Aorta (tissue), 5 donors: ENCODE measurements at regions not wholly inside any gene's neighbourhood (a gene's known extent, or its start where the extent isn't known, plus 50 kb on each side); places are given as distances from the start of the nearest gene placed in this dataset.

Source experiments
- ATAC-seq: fragments of 200-7000 bp; cut with Tn5 transposase; one replicate; pipeline ENCODE4 v1.9.1; 2022; ENCODE audit warnings: moderate library complexity; ENCODE audit not compliant: low FRiP score
- DNase-seq, 2 donors: peaks; one replicate each; pipeline ENCODE4 v3.0.0-alpha.2; 2020
- H3K27ac ChIP-seq, 2 donors: one replicate each; pipeline ENCODE4 v1.5.1; 2013; ENCODE audit warnings: low read length in 2 of 2, mild to moderate bottlenecking in 2 of 2, moderate library complexity in 2 of 2, control low read depth in 1 of 2, inconsistent platforms in 1 of 2, low read depth in 1 of 2
- H3K27me3 ChIP-seq, 2 donors: one replicate each; pipeline ENCODE4 v1.6.1; 2013; ENCODE audit warnings: control low read depth in 1 of 2, low read length in 1 of 2, mild to moderate bottlenecking in 1 of 2, moderate library complexity in 1 of 2; ENCODE audit not compliant: insufficient read depth in 2 of 2, control insufficient read depth in 1 of 2
- H3K36me3 ChIP-seq, 2 donors: one replicate each; pipeline ENCODE4 v1.6.1; 2013; ENCODE audit warnings: control low read depth in 1 of 2, low read length in 1 of 2, mild to moderate bottlenecking in 1 of 2; ENCODE audit not compliant: insufficient read depth in 2 of 2, control insufficient read depth in 1 of 2
- H3K4me1 ChIP-seq, 2 donors: one replicate each; pipeline ENCODE4 v1.6.1; 2013; ENCODE audit warnings: low read length in 2 of 2, control low read depth in 1 of 2, mild to moderate bottlenecking in 1 of 2, moderate library complexity in 1 of 2; ENCODE audit not compliant: insufficient read depth in 2 of 2, control insufficient read depth in 1 of 2
- H3K4me3 ChIP-seq, 2 donors: one replicate each; pipeline ENCODE4 v1.5.1; 2013; ENCODE audit warnings: low read length in 2 of 2, control low read depth in 1 of 2, mild to moderate bottlenecking in 1 of 2
- H3K9me3 ChIP-seq: one replicate; pipeline ENCODE4 v1.6.1; 2013; ENCODE audit warnings: mild to moderate bottlenecking, low read length; ENCODE audit not compliant: control insufficient read depth
- WGBS, 2 donors: extraction: QIAGEN DNeasy Blood & Tissue Kit; methylation state at CpG; one replicate each; pipeline ENCODE4 v1.1.7; 2013; 5-methylcytosine and 5-hydroxymethylcytosine counted together
- intact Hi-C, 2 donors: fragments of 100-400 bp; cut with DNase I; formaldehyde crosslinking; loops; one replicate each; pipeline versions ENCODE4 v1.14.2 to v1.15.0; 2022
- donor health status: healthy with polysubstance abuse.
- donor health status: Bipolar disorder and iron deficiency.
- donor health status: DM: no; HTN: no; CAD: no.
- donor health status: DM: no; HTN: no; CAD: no.
- donor health status: DM: yes; HTN: yes; CAD: no.

- 75 to 88% methylated on average over 1 of the region's 1 CpG for WGBS, 2 donors
- DNase-seq, result no peak
- peaks cover 3% of the 10 kb centered on the region for H3K9me3 ChIP-seq
- no peak overlapping the region for H3K27ac ChIP-seq
- ATAC-seq, result no peak
- no peaks in the 10 kb centered on the region for H3K36me3 ChIP-seq
- no peaks in the 10 kb centered on the region for H3K27me3 ChIP-seq
- no peaks in the 10 kb centered on the region for H3K4me1 ChIP-seq
- no peak overlapping the region for H3K4me3 ChIP-seq
- intact Hi-C loops, result no loop called here
Observed at GRCh38 chr2:11033114-11033513, 121.4 kb downstream of the KCNF1 start.

- no peak overlapping the region for H3K4me3 ChIP-seq
- ATAC-seq, result no peak
- H3K4me1 ChIP-seq, result no peaks in the 10 kb centered on the region
- H3K27me3 ChIP-seq, result no peaks in the 10 kb centered on the region
- no peaks in the 10 kb centered on the region for H3K36me3 ChIP-seq
- no peak overlapping the region for H3K27ac ChIP-seq
- no peak for DNase-seq
- H3K9me3 ChIP-seq, result peaks cover 4% of the 10 kb centered on the region
- 86 to 89% methylated on average over 1 of the region's 1 CpG for WGBS, 2 donors
- intact Hi-C loops, result no loop called here
Observed at GRCh38 chr2:11038641-11039040, 116.6 kb upstream of the SLC66A3 start.

- Histone ChIP-seq H3K4me1 (no peaks in the 10 kb centered on the region), H3K36me3 (no peaks in the 10 kb centered on the region), H3K9me3 (peaks cover 4% of the 10 kb centered on the region), H3K4me3 (no peak overlapping the region), H3K27ac (no peak overlapping the region), H3K27me3 (no peaks in the 10 kb centered on the region)
- WGBS, 2 donors, result 72 to 81% methylated on average over 1 of the region's 1 CpG
- no peak for ATAC-seq
- no peak for DNase-seq
- intact Hi-C loops, result no loop called here
Observed at GRCh38 chr2:11040992-11041391, 114.3 kb upstream of the SLC66A3 start.

DNA sequence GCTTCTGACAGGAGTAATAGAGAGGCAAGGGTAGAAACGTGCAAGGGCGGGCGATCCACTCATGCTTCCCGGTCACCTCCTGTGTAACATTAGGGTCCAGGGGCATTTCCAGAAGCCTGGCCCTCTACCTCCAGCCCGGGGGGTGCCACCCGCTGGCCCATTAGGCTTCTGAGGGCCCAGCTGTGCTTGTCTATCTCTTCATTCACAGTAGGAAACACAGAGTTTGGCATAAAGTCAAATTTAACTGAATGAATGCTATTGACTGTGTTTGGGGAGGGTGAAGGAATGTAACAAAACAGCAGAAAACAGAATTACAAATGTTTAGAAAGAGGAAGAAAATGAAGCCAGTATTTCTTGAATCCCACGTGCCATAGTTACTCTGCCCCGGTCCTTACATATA is 112.4 kb upstream of the SLC66A3 start:
- WGBS, 2 donors, result 65 to 69% methylated on average over 8 of the region's 8 CpGs
- ATAC-seq (no peak), DNase-seq (no peak)
- Histone ChIP-seq H3K27ac (no peak overlapping the region), H3K9me3 (peaks cover 4% of the 10 kb centered on the region), H3K4me1 (no peaks in the 10 kb centered on the region), H3K4me3 (no peak overlapping the region), H3K27me3 (no peaks in the 10 kb centered on the region), H3K36me3 (no peaks in the 10 kb centered on the region)
- intact Hi-C loops, result no loop called here

DNA sequence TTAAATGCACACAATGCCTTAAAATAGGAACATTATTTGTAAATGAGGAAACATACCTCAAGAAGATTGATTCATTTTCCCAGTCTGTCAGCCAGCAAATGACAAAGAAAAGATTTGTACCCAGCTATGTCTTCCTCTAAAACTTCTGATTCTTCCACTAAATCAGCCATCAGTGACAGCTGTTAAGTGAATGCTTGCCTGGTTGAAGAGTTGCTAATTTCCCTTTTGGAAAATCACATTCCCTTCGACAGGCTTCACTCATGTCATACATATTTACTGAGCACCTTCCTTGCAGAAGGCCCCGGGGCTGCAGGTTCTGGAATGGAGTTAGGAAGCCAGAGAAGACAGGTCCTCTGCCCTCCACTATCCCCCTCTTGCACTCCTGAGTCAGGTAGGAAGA is 112.0 kb upstream of the SLC66A3 start:
- no peak overlapping the region for H3K27ac ChIP-seq
- H3K27me3 ChIP-seq, result no peaks in the 10 kb centered on the region
- no peak overlapping the region for H3K4me3 ChIP-seq
- H3K4me1 ChIP-seq, result no peaks in the 10 kb centered on the region
- intact Hi-C loops, result no loop called here
- H3K36me3 ChIP-seq, result no peaks in the 10 kb centered on the region
- 39 to 56% methylated on average over 2 of the region's 2 CpGs for WGBS, 2 donors
- no peak for DNase-seq
- ATAC-seq, result no peak
- H3K9me3 ChIP-seq, result peaks cover 4% of the 10 kb centered on the region

- Histone ChIP-seq H3K9me3 (peaks cover 4% of the 10 kb centered on the region), H3K36me3 (no peaks in the 10 kb centered on the region), H3K27me3 (no peaks in the 10 kb centered on the region), H3K4me1 (no peaks in the 10 kb centered on the region), H3K4me3 (no peak overlapping the region), H3K27ac (no peak overlapping the region)
- ATAC-seq (no peak), DNase-seq (no peak)
- WGBS, 2 donors, result 75 to 91% methylated on average over 6 of the region's 6 CpGs
- intact Hi-C loops, result no loop called here
Observed at GRCh38 chr2:11044201-11044600, 111.1 kb upstream of the SLC66A3 start.

DNA sequence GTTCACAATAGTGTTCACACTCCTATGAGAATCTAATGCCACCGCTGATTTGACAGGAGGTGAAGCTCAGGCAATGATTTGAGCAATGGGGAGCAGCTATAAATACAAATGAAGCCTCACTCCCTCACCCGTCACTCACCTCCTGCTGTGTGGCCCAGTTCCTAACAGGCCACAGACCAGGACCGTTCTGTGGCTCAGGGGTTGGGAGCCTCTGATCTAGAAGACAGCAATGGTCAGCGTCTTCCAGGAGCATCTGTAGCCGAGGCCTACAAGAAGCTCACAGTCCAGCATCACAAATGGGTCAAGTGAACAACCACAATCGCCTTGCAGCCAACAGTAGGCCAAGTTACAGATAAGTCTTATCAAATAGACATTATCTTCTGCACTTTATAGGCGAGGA is 110.0 kb upstream of the SLC66A3 start:
- no peaks in the 10 kb centered on the region for H3K36me3 ChIP-seq
- DNase-seq (no peak), ATAC-seq (no peak)
- intact Hi-C loops, result no loop called here
- 87% methylated on average over 7 of the region's 7 CpGs for WGBS, 2 donors
- H3K9me3 ChIP-seq, result peaks cover 1% of the 10 kb centered on the region
- no peaks in the 10 kb centered on the region for H3K27me3 ChIP-seq
- no peak overlapping the region for H3K27ac ChIP-seq
- H3K4me1 ChIP-seq, result no peaks in the 10 kb centered on the region
- H3K4me3 ChIP-seq, result no peak overlapping the region

DNA sequence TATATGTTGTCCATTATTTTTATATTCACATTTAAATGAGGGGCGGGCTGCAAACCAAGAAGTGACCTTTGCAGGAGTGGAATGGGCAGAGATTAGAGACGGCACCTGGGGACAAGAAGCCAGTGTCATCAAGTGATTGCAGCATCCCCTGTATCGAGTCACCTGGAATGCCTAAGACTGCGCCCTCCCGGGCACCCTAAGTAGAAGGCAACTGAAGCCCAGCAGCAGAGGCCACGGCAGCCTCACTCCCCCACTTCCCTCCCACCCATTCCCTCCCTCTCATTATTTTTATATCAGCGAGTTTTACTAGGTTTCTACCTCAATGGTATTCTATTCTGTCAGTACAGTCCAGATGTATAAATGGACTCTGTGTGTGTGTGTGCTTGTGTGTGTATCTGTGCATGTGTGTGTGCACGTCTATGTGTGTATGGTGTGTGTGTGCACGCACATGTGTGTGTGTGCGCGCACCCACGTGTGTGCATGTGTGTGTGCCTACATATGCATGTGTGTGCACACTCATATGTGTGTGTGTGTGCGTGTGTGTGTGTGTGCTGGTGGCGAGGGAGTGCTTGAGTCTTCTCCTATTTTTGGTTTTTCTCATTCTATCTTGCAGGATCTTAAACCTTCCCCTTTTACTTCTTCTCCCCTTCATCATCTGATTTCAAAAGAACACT is 106.8 kb upstream of the SLC66A3 start:
- WGBS, 2 donors, result 85 to 88% methylated on average over 14 of the region's 14 CpGs
- intact Hi-C loops, result no loop called here
- Histone ChIP-seq H3K36me3 (no peaks in the 10 kb centered on the region), H3K4me3 (no peak overlapping the region), H3K27me3 (no peaks in the 10 kb centered on the region), H3K9me3 (no peaks in the 10 kb centered on the region), H3K27ac (no peak overlapping the region), H3K4me1 (no peaks in the 10 kb centered on the region)
- DNase-seq (no peak), ATAC-seq (no peak)

GRCh38 chr2:11050565-11050964 is 104.7 kb upstream of the SLC66A3 start:
- Histone ChIP-seq H3K4me3 (no peak overlapping the region), H3K4me1 (no peaks in the 10 kb centered on the region), H3K27ac (no peak overlapping the region), H3K9me3 (no peaks in the 10 kb centered on the region), H3K36me3 (no peaks in the 10 kb centered on the region), H3K27me3 (no peaks in the 10 kb centered on the region)
- 80% methylated on average over 5 of the region's 5 CpGs for WGBS, 2 donors
- ATAC-seq (no peak), DNase-seq (no peak)
- intact Hi-C loops, result no loop called here
